CD4-positive, alpha-beta memory T cell (primary cell): ENCODE measurements at regions not wholly inside any gene's neighbourhood (a gene's known extent, or its start where the extent isn't known, plus 50 kb on each side); places are given as distances from the start of the nearest gene placed in this dataset.

ENCODE experiments used
- CTCF ChIA-PET: fragments of 350-600 bp; sonication (Branson Sonifier 250); formaldehyde crosslinking; loops from one replicate; lab custom pipeline; 2021; ENCODE audit warnings: inconsistent platforms; ENCODE audit not compliant: partially characterized antibody; lab: Charles Lee
- POLR2A ChIA-PET: fragments of 350-600 bp; sonication (Branson Sonifier 250); formaldehyde crosslinking; loops from one replicate; lab custom pipeline; 2021; ENCODE audit not compliant: partially characterized antibody; lab: Charles Lee
- DNase-seq, 5 donors: peaks; one replicate each; pipeline versions ENCODE4 v3.0.0 to v3.0.0-alpha.2; 2020 to 2022; ENCODE audit warnings: mixed read lengths in 1 of 5
- H3K27ac ChIP-seq: one replicate; pipeline ENCODE4 v1.7.0; 2013; ENCODE audit warnings: low read depth, low read length
- H3K27me3 ChIP-seq: 2 replicates; pipeline ENCODE4 v1.7.0; 2013; ENCODE audit warnings: mild to moderate bottlenecking, low read length, moderate library complexity; ENCODE audit not compliant: insufficient read depth
- H3K36me3 ChIP-seq: 2 replicates; pipeline ENCODE4 v1.7.0; 2013; ENCODE audit warnings: mild to moderate bottlenecking, low read length, moderate library complexity; ENCODE audit not compliant: insufficient read depth
- H3K4me1 ChIP-seq: 2 replicates; pipeline ENCODE4 v1.7.0; 2013; ENCODE audit warnings: mild to moderate bottlenecking, low read length, moderate library complexity; ENCODE audit not compliant: insufficient read depth
- H3K4me3 ChIP-seq, 2 donors: one replicate each; pipeline ENCODE4 v1.7.0; 2013; ENCODE audit warnings: low read length in 2 of 2, mild to moderate bottlenecking in 1 of 2
- H3K9me3 ChIP-seq, 2 donors: one replicate each; pipeline ENCODE4 v1.7.0; 2013; ENCODE audit warnings: low read length in 2 of 2, control low read depth in 1 of 2; ENCODE audit not compliant: control insufficient read depth in 1 of 2
- H3K27ac Mint-ChIP-seq, 7 donors: one replicate each; pipeline ENCODE4 v1.8.0; 2020 to 2021; ENCODE audit warnings: mixed read lengths in 7 of 7, mild to moderate bottlenecking in 6 of 7, inconsistent platforms in 3 of 7, moderate library complexity in 3 of 7
- H3K27me3 Mint-ChIP-seq, 2 donors: one replicate each; pipeline ENCODE4 v1.8.0; 2020 to 2021; ENCODE audit warnings: mixed read lengths in 2 of 2
- H3K36me3 Mint-ChIP-seq, 2 donors: one replicate each; pipeline ENCODE4 v1.8.0; 2020 to 2021; ENCODE audit warnings: mixed read lengths in 2 of 2, inconsistent platforms in 1 of 2, mild to moderate bottlenecking in 1 of 2
- H3K4me1 Mint-ChIP-seq, 4 donors: one replicate each; pipeline ENCODE4 v1.8.0; 2020 to 2021; ENCODE audit warnings: mixed read lengths in 4 of 4, mild to moderate bottlenecking in 1 of 4
- H3K4me3 Mint-ChIP-seq, 8 donors: one replicate each; pipeline ENCODE4 v1.8.0; 2020 to 2021; ENCODE audit warnings: mixed read lengths in 8 of 8, mild to moderate bottlenecking in 7 of 8, moderate library complexity in 6 of 8, inconsistent platforms in 3 of 8
- H3K9me3 Mint-ChIP-seq, 8 donors: one replicate each; pipeline ENCODE4 v1.8.0; 2020 to 2021; ENCODE audit warnings: mixed read lengths in 8 of 8, mild to moderate bottlenecking in 5 of 8, inconsistent platforms in 3 of 8, moderate library complexity in 1 of 8
- intact Hi-C: fragments of 100-400 bp; cut with micrococcal nuclease; formaldehyde crosslinking; loops from one replicate; pipeline ENCODE4 v1.15.1; 2023

DNA sequence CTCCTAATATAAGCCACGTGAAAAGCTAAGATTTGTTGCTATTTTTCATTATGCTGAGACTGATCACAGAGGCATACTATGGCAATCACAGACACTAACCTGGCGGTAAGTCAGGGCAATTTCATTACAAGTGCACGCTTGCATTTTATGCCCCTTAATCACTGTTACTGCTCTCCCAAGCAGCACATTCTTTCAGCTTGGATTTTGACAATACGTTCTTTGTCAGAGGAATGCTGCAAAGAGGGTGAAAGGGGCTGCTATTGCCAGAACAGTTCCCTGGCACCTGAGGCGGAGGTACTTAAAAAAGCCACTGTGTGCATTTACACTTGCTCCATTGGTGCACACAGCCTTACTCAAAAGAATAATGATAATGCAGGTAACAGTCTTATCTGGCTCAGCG is 346.6 kb downstream of the RFC3 start:
- no peaks in the 10 kb centered on the region for H3K4me1 Mint-ChIP-seq
- no peaks in the 10 kb centered on the region for H3K27me3 Mint-ChIP-seq
- Histone ChIP-seq H3K27ac (no peak overlapping the region), H3K9me3 (no peaks in the 10 kb centered on the region), H3K4me3 (no peak overlapping the region), H3K36me3 (no peaks in the 10 kb centered on the region), H3K27me3 (no peaks in the 10 kb centered on the region), H3K4me1 (no peaks in the 10 kb centered on the region)
- CTCF ChIA-PET: no interaction called here
- POLR2A ChIA-PET: no interaction called here
- no peaks in the 10 kb centered on the region for H3K36me3 Mint-ChIP-seq
- intact Hi-C loops: no loop called here
- H3K4me3 Mint-ChIP-seq: no peak overlapping the region
- peaks cover 0 to 3% (median 0%) of the 10 kb centered on the region in 8 donors for H3K9me3 Mint-ChIP-seq
- no peak for DNase-seq
- H3K27ac Mint-ChIP-seq: no peak overlapping the region

DNA sequence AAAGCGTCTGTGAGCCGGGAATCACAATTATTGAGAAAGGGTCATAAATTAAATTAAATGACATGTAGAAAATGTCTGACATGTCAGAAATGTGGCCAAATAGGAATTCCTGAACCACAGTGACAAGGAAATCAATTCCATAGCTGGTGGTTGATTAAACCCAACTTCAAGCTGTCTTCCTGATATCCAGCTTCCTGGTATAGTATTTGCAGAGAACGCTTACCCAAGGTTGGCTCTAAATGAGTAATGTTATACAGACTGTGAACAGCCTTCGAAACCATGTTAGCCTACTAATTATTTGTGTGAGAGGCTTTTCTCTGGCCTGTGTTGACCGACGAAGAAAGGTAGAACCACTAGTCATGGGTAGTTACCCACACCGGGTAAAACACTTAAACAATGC is 347.2 kb downstream of the RFC3 start:
- Histone ChIP-seq H3K27me3 (no peaks in the 10 kb centered on the region), H3K4me1 (no peaks in the 10 kb centered on the region), H3K27ac (no peak overlapping the region), H3K9me3 (no peaks in the 10 kb centered on the region), H3K36me3 (no peaks in the 10 kb centered on the region), H3K4me3 (no peak overlapping the region)
- ChIA-PET POLR2A (no interaction called here), CTCF (no interaction called here)
- intact Hi-C loops: no loop called here
- H3K9me3 Mint-ChIP-seq: peaks cover 0 to 3% (median 0%) of the 10 kb centered on the region in 8 donors
- H3K27me3 Mint-ChIP-seq: no peaks in the 10 kb centered on the region
- H3K4me1 Mint-ChIP-seq: no peaks in the 10 kb centered on the region
- no peak overlapping the region for H3K4me3 Mint-ChIP-seq
- no peak overlapping the region for H3K27ac Mint-ChIP-seq
- no peak for DNase-seq
- no peaks in the 10 kb centered on the region for H3K36me3 Mint-ChIP-seq

DNA sequence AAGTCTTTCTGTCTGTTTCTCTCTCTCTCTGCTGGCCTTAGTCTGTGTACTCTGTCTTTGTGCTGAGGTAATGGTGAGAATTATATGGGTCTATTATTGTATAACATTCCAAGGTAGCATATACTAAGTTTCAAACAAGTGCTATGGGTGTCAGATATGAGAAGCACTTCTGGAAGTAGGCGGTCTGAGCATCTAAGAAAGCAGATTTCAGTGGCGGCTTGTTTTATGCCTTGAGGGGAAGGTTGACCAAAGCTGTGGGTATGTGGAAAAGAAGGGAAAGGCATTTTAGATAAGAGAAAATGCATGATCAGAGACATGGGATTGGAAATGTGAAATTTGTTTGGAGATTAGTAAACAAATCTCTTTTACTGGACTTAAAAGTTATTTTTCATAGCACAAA is 348.5 kb downstream of the RFC3 start:
- H3K36me3 ChIP-seq: no peaks in the 10 kb centered on the region
- H3K27ac ChIP-seq: no peak overlapping the region
- H3K4me1 Mint-ChIP-seq: no peaks in the 10 kb centered on the region
- H3K4me1 ChIP-seq: no peaks in the 10 kb centered on the region
- POLR2A ChIA-PET: no interaction called here
- no peaks in the 10 kb centered on the region for H3K9me3 ChIP-seq
- no peak for DNase-seq
- no peaks in the 10 kb centered on the region for H3K36me3 Mint-ChIP-seq
- H3K4me3 Mint-ChIP-seq: no peak overlapping the region
- H3K4me3 ChIP-seq: no peak overlapping the region
- H3K9me3 Mint-ChIP-seq: no peaks in the 10 kb centered on the region
- CTCF ChIA-PET: no interaction called here
- H3K27ac Mint-ChIP-seq: no peak overlapping the region
- intact Hi-C loops: no loop called here
- H3K27me3 ChIP-seq: no peaks in the 10 kb centered on the region
- H3K27me3 Mint-ChIP-seq: no peaks in the 10 kb centered on the region

DNA sequence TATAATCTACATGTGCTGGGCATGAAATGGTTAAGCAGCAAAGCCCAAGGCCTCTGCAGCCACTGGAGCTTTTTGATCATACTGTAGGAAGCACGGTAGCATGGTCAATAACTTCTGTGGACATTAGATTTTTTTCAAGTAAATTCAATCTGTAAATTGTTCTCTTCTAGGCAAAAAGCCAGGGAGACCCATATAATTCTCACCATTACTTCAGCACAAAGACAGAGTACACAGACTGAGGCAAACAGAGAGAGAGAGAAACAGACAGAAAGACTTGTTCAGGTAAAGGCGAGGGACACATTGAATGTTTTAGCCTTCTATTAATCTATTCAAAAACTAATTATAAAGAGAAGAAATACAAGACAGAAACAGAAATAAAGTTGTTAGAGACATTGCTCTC is 349.4 kb downstream of the RFC3 start:
- no peak for DNase-seq
- Mint-ChIP-seq H3K9me3 (no peaks in the 10 kb centered on the region), H3K4me3 (no peak overlapping the region), H3K27me3 (no peaks in the 10 kb centered on the region), H3K36me3 (no peaks in the 10 kb centered on the region), H3K27ac (no peak overlapping the region), H3K4me1 (no peaks in the 10 kb centered on the region)
- ChIA-PET CTCF (no interaction called here), POLR2A (no interaction called here)
- intact Hi-C loops: no loop called here
- H3K36me3 ChIP-seq: no peaks in the 10 kb centered on the region
- H3K27ac ChIP-seq: no peak overlapping the region
- no peak overlapping the region for H3K4me3 ChIP-seq
- no peaks in the 10 kb centered on the region for H3K4me1 ChIP-seq
- no peaks in the 10 kb centered on the region for H3K9me3 ChIP-seq
- no peaks in the 10 kb centered on the region for H3K27me3 ChIP-seq

DNA sequence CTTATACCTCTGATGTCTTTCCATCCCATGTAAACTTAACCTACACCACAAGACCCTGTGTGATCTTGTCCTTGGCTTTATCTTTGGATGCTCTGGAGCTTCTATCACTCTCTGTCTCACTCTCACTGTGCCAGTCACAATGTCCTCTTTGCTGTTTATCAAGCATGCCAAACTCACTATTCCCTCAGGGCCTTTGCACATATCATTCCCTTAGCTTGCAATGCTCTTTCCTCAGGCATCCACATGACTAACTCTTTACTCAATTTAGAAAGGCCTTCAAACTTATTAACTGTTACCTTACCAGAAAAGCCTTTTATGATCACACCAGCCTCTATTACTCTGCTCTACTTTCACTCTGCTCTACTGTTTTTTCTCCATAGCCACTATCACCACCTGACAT is 354.1 kb downstream of the RFC3 start:
- no peaks in the 10 kb centered on the region for H3K4me1 ChIP-seq
- ChIA-PET POLR2A (no interaction called here), CTCF (no interaction called here)
- intact Hi-C loops: no loop called here
- no peak overlapping the region for H3K4me3 Mint-ChIP-seq
- no peak overlapping the region for H3K4me3 ChIP-seq
- no peaks in the 10 kb centered on the region for H3K36me3 Mint-ChIP-seq
- no peaks in the 10 kb centered on the region for H3K9me3 ChIP-seq
- no peak for DNase-seq
- H3K27ac ChIP-seq: no peak overlapping the region
- no peaks in the 10 kb centered on the region for H3K9me3 Mint-ChIP-seq
- H3K4me1 Mint-ChIP-seq: no peaks in the 10 kb centered on the region
- no peaks in the 10 kb centered on the region for H3K27me3 ChIP-seq
- H3K27ac Mint-ChIP-seq: no peak overlapping the region
- peaks cover 0 to 3% of the 10 kb centered on the region in 2 donors for H3K27me3 Mint-ChIP-seq
- no peaks in the 10 kb centered on the region for H3K36me3 ChIP-seq

DNA sequence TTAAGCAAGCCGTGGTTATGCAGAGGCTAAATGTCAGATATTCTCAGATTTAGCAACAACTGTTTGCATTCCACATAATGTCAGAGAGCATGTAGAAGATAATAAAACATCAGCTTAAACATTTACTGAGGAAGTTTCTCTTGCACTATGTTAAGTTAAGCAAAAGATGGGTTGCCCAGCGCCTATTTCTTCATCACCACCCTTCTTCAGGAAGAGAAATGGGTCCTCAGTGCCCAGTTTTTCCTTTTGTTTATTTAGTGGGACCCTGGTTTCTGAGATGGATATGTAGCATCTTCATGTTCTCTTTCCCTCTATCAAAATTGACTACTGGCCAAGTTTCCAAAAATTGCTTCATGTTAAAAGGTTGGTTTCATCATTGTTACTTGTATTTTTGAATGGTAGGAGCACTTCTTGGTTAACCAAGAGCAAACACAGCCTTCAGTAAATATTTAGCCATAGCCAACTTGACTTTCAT is 356.8 kb downstream of the RFC3 start:
- intact Hi-C loops: no loop called here
- no peaks in the 10 kb centered on the region for H3K9me3 Mint-ChIP-seq
- H3K4me3 Mint-ChIP-seq: no peak overlapping the region
- DNase-seq: no peak
- H3K36me3 ChIP-seq: no peaks in the 10 kb centered on the region
- no peaks in the 10 kb centered on the region for H3K36me3 Mint-ChIP-seq
- CTCF ChIA-PET: no interaction called here
- H3K27ac Mint-ChIP-seq: no peak overlapping the region
- POLR2A ChIA-PET: no interaction called here
- no peaks in the 10 kb centered on the region for H3K4me1 ChIP-seq
- H3K27me3 Mint-ChIP-seq: peaks cover 0 to 3% of the 10 kb centered on the region in 2 donors
- no peaks in the 10 kb centered on the region for H3K4me1 Mint-ChIP-seq
- H3K27me3 ChIP-seq: no peaks in the 10 kb centered on the region
- H3K4me3 ChIP-seq: no peak overlapping the region
- no peaks in the 10 kb centered on the region for H3K9me3 ChIP-seq
- H3K27ac ChIP-seq: no peak overlapping the region

DNA sequence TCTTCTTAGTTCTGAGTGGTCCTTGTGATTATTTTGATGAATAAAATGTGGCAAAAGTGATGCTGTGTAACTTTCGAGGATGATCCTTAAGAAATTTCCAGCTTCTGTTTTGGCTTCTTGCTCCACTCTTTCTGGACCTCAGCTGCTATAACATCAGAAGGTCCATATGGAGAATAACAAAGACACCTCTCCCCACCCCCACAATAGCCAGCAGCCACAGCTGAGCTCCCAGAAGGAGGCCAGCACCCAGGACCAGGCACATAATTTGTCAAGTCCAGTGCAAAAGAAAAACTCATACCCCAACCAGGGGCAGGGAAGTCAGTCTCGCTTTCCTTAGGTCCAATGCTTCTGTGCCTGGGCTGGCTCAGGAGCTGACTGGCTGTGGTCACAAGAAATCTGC is 357.6 kb downstream of the RFC3 start:
- no peak overlapping the region for H3K27ac Mint-ChIP-seq
- H3K4me1 Mint-ChIP-seq: no peaks in the 10 kb centered on the region
- Histone ChIP-seq H3K4me1 (no peaks in the 10 kb centered on the region), H3K9me3 (no peaks in the 10 kb centered on the region), H3K4me3 (no peak overlapping the region), H3K36me3 (no peaks in the 10 kb centered on the region), H3K27me3 (no peaks in the 10 kb centered on the region), H3K27ac (no peak overlapping the region)
- no peaks in the 10 kb centered on the region for H3K36me3 Mint-ChIP-seq
- no peak for DNase-seq
- intact Hi-C loops: no loop called here
- POLR2A ChIA-PET: no interaction called here
- H3K9me3 Mint-ChIP-seq: no peaks in the 10 kb centered on the region
- H3K27me3 Mint-ChIP-seq: peaks cover 0 to 6% of the 10 kb centered on the region in 2 donors
- no peak overlapping the region for H3K4me3 Mint-ChIP-seq
- CTCF ChIA-PET: no interaction called here

DNA sequence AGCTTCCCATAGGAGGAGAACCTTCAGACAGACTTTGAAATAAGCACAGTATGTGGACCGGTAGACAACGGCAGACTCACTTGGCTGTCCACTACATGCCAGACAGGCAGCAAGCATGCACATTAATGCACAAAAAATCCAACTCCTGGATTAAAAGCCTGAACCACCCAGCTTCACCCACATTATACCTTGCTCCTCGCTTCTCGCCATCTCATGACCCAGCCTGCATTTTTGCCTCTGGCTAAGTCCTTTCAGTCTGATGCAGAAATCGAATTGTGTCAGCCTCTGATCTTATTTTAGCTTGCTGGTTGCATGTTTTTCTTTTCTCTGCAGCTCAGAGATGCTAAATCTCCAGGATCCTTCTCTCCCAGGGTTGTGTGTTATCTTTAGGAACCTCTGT is 358.7 kb downstream of the RFC3 start:
- Histone ChIP-seq H3K27ac (no peak overlapping the region), H3K4me1 (no peaks in the 10 kb centered on the region), H3K36me3 (no peaks in the 10 kb centered on the region), H3K27me3 (no peaks in the 10 kb centered on the region), H3K9me3 (no peaks in the 10 kb centered on the region), H3K4me3 (no peak overlapping the region)
- H3K27me3 Mint-ChIP-seq: peaks cover 0 to 6% of the 10 kb centered on the region in 2 donors
- no peak overlapping the region for H3K27ac Mint-ChIP-seq
- ChIA-PET CTCF (no interaction called here), POLR2A (no interaction called here)
- no peak overlapping the region for H3K4me3 Mint-ChIP-seq
- H3K36me3 Mint-ChIP-seq: no peaks in the 10 kb centered on the region
- intact Hi-C loops: no loop called here
- DNase-seq: no peak
- H3K9me3 Mint-ChIP-seq: peaks cover 0 to 4% (median 0%) of the 10 kb centered on the region in 8 donors
- no peaks in the 10 kb centered on the region for H3K4me1 Mint-ChIP-seq
